NCI-H2171 (cell line): ENCODE measurements at regions not wholly inside any gene's neighbourhood (a gene's known extent, or its start where the extent isn't known, plus 50 kb on each side); places are given as distances from the start of the nearest gene placed in this dataset.

Experiments
- DNase-seq: peaks from one replicate; lab custom pipeline; 2025; lab: John Stamatoyannopoulos, UW

- DNase-seq = no peak
Observed at GRCh38 chr13:50319635-50320255, 304.5 kb downstream of the KCNRG start.

DNA sequence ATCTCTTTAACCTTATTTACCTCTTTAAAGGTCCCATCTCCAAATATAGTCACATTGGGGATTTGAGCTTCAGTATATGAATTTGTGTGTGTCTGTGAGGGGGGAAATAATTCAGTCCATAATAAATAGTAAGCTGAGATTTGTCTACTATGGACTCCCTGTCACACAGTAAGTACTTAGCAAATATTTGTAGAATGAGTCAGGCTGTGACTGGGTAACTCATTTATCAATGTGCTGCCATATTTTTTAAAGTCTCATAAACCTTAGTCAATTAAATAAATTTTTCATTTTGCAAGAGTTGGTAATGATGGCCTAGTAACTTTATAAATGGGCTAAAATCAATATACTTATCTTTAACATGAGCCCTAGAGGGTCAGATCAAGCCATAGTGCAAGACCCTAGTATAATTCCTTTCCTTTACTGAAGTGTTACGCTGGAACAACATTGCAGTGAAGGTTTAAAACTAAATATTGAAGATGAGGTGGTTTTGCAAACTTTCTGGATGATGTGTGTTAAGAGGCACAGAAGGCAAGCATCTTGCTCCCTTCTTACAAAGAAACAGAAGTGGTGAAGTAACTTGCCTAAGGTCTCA is 305.1 kb downstream of the KCNRG start:
- DNase-seq = no peak

GRCh38 chr13:50322006-50322405 is 306.8 kb downstream of the KCNRG start:
- DNase-seq = no peak

GRCh38 chr13:50323440-50324065 is 308.3 kb downstream of the KCNRG start:
- DNase-seq = no peak

- no peak for DNase-seq
Observed at GRCh38 chr13:50326271-50326670, 311.0 kb downstream of the KCNRG start.

GRCh38 chr13:50326811-50327210 is 311.6 kb downstream of the KCNRG start:
- no peak for DNase-seq

- no peak for DNase-seq
Observed at GRCh38 chr13:50334115-50334778, 319.0 kb downstream of the KCNRG start.

GRCh38 chr13:50334944-50335343 is 319.7 kb downstream of the KCNRG start:
- no peak for DNase-seq

GRCh38 chr13:50339271-50339670 is 324.0 kb downstream of the KCNRG start:
- no peak for DNase-seq

- DNase-seq = no peak
Observed at GRCh38 chr13:50340146-50340545, 324.9 kb downstream of the KCNRG start.

GRCh38 chr13:50340551-50341287 is 325.5 kb downstream of the KCNRG start:
- peak; percentile 47 for DNase-seq

- DNase-seq = no peak
Observed at GRCh38 chr13:50341526-50341925, 326.3 kb downstream of the KCNRG start.

GRCh38 chr13:50344717-50345116 is 329.5 kb downstream of the KCNRG start:
- no peak for DNase-seq

GRCh38 chr13:50345804-50346203 is 330.6 kb downstream of the KCNRG start:
- DNase-seq = no peak

GRCh38 chr13:50348371-50348770 is 333.1 kb downstream of the KCNRG start:
- DNase-seq = no peak

- no peak for DNase-seq
Observed at GRCh38 chr13:50352720-50353480, 337.7 kb downstream of the KCNRG start.

GRCh38 chr13:50353651-50354415 is 338.6 kb downstream of the KCNRG start:
- DNase-seq = no peak

GRCh38 chr13:50355797-50356196 is 340.6 kb downstream of the KCNRG start:
- DNase-seq = no peak

- DNase-seq = no peak
Observed at GRCh38 chr13:50357136-50357535, 341.9 kb downstream of the KCNRG start.

DNA sequence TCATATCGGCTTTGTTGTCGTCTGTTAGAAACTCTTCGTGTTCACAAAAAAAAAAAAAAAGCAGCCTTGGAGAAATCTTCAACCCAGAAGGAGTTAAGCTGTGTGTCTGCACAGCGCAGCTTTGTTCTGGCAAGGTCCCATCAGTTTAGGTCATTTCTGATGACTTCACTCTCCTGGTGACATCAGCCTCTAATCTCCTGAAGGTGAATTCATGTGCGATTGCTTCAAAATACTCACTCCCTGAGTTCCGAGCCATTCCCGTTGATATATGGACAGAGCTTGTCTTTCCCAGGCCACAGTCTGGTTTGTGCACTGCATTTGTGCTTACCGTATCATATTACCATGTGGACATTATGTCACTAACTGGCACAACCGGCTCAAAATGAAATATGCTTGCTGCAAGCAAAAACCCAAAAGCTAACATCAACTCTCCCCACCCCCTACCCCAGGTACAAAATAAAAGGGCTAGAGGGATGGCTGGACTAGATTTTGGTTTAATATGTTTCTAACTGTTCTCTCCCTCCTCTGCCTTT is 342.4 kb downstream of the KCNRG start:
- no peak for DNase-seq
